Inferior parietal cortex (tissue), 1 donor: ENCODE measurements at regions not wholly inside any gene's neighbourhood (a gene's known extent, or its start where the extent isn't known, plus 50 kb on each side); places are given as distances from the start of the nearest gene placed in this dataset.
A peak's percentile ranks its signal among the peaks of the same experiment; 100 is the strongest.
"Not testable (repeated sequence)": the region's sequence is repeated elsewhere in the genome, so short reads cannot be mapped to it uniquely, and the experiment has no call there.

Source experiments
- DNase-seq: peaks from one replicate; pipeline ENCODE4 v3.0.0-alpha.2; 2016; ENCODE audit errors: extremely low spot score

DNA sequence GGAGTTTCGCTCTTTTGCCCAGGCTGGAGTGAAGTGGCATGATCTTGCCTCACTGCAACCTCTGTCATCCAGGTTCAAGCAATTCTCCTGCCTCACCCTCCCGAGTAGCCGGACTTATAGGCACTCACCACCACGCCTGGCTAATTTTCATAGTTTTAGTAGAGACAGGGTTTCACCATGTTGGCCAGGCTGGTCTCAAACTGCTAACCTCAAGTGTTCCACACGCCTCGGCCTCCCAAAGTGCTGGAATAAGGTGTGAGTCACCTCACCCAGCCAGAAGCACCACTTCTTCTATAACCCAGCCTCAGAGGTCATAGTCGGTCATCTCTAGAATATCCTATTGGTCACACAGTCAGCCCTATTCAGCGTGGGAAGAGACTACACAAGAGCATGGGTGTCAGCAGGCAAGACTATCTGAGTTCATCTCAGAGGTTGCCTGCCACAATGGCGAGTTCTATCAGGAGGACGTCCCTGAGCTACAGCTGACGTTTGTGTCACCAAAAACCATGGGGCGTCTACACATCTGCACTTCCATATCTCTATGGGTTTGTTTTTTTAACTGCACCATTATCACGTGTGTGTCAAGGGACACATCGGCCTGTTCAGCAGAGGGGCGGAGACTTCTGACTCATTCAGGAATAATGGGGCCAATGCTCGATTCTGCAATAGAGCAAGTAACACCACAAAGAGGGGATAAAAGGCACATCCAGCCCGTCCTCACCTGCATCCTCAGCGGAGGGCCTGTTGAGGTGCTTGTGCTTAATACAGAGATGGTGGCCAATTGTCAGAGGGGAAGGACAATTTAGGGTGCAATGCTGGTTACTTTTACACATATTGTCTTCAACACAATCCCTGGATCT, 256.3 kb upstream of the IRF2BP2 start:
- peak; percentile 72 for DNase-seq

DNA sequence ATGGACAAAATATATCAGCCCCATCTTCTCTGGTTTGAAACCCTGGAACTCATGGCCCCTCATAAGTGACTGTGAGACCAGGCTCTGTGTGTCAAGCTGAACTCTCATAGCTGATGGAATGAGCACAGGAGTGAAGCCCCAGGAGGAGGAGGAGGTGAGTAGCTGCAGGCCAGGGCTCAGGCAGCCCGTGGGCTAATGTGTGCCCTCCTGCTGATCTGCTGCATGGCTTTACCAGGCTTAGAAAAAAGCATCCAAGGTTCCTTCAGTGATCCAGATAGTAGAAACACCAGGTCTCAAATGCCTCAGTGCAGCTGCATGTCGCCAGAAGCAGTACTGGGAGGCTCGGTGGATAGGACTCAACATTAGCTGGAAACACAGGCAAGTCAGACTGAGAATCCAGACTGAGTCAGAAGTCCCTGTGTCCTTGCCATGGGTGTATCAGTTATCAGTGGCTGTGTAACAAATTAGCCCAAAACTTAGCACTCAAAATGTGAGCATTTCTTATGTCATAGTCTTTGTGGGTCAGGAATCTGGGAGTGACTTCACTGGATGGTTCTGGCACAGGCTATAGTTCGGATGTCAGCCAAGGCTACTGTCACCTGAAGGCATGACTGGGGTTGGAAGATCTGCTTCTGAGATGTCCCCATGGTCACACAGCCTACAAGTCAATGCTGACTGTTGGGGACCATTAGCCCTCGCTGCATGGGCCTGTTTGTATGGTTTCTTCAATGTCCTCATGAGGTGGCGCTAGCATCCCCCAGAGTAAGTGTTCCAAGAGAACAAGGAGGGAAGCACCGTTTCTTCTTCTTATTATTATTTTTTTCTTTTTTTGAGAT, 255.4 kb upstream of the IRF2BP2 start:
- no peak for DNase-seq

DNA sequence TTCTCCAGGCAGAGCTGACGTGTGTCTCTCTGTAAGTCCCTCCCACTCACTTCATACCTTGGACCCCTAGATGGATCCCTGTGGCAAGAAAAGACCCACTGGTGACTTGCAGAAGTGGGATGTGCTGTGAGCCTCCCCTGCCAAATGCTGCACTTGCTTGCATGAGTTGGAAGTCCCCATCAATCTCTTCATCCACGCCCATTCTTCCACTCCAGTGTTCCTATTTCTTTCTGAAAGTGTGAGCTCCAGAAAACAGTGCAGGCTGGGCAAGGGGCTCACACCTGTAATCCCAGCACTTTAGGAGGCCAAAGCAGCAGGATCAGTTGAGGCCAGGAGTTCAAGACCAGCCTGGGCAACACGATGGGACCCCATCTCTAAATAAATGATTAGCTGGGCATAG, 254.1 kb upstream of the IRF2BP2 start:
- DNase-seq = no peak

DNA sequence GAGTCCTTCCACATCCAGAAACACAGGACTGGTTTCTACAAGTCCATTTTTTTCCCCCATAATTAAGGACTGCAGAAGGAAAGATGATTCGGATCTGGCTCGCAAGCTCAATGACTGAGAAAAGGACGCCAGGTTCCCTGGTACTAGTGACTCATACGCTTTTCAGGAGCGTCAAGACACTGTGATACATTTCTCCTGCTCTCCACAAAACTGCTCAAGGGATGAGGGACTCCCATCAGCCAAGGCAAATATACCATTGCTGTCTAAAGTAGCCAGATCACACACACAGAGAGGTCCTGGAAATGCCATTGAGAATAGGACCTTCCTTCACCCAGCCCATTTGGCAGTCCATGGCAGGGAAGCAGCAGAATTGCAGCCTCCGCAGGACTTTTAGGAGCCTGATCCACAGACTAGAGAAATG, 253.6 kb upstream of the IRF2BP2 start:
- no peak for DNase-seq

DNA sequence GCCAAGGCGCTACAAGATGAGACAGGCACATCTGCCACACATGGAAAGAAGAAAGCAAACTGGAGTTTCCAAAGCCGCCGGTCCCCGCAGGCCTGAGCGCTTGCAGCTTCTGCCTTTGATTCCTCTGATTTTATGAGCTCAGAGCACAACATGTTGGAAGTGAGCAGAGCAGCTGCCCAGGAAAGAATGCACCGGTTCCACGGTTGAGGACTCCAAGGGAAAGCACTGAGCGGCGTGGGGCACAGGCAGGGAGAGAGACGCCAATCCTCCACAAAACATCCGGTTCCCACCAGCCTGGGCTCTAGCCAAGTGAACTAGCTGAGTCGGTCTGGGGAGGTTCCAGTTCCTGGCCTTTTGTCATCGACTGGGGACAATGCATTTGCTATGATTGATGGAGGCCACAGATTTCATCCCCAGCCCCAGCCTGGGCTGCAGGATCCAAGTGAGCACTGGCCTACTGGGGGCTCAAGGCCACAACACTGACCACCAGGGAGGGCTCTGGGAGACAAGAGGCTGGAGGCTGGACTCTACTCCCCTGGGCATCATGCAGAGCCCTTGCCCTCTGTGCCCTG, 253.1 kb upstream of the IRF2BP2 start:
- peak; percentile 64 for DNase-seq

DNA sequence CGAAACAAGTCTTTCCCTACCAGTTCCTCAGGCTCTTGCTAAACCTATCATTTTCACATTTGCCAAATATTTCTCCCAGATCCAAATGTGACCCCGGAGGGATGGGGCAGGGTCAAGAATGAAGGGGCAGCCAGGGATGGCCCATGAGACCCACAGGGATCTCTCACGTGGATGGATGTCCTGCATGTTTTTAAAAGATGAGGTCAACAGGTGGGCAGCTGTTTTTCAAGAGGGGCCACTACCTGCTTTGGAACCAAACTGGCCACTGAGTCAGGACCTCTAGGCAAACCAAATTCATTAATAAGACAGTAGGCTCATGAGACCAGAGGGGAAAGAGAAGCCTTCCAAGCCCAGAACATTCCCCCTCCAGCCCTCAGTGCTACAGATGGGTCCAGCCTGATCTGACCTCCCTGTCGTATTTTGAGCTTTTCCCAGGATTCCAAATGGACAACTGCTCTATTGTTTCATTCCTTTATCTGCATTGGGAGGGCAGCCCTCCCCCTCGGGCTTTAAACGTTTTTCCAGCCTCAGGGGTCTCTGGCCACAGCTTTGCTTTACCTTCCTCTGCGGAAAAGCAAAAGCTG, 252.5 kb upstream of the IRF2BP2 start:
- DNase-seq = no peak

DNA sequence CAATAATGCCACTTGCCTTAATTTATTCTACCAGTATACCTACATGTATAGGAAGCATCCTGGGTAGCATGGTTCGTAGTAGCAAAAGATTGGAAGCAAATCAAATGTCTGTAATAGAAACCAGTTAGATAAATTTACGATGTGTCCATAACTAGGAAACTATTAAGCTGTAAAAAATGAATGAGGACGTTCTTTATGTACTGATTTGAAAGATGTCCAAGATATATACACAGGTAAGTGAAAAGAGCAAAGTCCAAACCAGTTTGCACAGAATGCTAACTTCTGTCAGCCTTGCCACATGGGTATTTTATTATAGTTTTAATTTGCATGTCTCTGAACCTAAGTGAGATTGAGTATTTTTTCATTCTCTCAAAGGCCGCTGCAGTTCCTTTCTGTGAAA, 251.8 kb upstream of the IRF2BP2 start:
- DNase-seq = no peak

DNA sequence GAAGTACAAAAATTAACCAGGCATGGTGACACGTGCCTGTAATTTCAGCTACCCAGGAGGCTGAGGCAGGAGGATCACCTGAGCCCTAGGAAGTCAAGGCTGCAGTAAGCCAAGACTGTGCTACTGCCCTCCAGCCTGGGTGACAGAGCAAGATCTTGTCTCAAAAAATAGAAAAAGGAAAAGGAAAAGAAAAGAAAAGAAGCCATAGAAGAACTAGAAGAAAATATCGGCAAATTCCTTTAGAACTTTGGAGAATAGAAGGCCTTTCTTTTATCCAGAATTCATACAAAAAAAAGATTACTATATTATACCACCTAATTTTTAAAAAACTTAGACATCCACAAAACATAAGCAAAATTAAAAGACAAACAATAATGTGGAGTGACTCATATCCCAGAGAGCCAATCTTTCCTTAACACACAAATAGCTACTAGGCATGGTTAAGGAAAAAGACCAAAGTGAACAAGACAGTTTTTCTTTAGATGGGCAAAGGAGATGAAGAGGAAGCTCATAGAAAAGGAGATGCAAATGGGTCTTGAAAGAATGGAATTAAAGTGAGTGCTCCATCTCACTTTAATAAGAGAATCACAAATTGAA, 251.1 kb upstream of the IRF2BP2 start:
- no peak for DNase-seq

DNA sequence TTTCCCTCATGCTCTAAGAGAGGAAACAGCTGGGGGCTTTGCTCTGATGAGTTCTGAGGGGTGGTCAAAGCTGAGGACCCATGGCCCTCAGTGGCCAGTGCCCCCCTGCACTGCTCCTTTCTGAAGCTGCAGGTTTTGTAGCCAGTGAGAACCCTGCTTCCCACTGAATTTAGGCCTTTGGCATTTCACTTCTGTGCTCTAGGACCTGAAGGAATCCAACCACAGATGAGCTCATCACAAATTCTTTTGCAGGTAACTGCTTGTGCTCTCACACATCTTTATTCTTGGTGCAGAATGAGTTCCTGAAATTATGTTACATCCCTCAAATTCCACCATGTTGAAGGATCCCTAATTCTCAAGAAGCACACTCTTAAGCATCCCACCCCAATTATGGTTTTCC, 248.7 kb upstream of the IRF2BP2 start:
- no peak for DNase-seq

DNA sequence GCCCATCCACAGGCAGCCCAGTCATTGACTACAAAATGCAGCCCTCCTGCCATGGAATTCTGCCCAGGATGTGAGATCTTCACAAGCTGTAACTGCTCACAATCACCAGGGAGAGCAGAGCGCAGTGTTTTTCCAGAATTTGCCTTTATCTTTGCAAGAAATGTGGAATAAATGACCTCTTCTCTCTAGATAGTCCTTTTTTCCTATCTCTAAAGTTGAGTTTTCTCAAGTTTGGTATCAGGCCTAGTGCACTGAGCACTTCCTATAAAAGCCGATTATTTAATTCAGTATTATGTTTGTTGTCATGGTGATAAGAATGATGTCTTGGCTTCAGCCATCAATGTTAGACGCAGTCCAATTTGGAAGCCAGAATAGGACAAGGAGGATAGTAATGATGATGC, 246.9 kb upstream of the IRF2BP2 start:
- no peak for DNase-seq

DNA sequence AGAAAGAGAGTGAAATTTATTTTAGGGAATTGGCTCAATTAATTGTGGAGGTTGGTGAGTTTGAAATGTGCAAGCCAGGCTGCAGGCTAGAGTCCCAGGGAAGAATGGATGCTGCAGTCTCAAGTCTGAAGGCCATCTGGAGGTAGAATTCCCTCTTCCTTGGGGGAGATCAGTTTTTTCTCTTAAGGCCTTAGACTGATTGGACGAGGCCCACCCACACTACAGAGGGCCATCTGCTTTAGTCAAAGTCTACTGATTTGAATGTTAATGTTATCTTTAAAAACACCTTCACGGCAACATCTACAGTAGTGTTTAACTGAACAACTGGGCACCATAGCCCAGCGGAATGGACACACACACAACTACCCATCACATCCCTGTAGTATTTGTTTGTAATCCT, 245.9 kb upstream of the IRF2BP2 start:
- no peak for DNase-seq

DNA sequence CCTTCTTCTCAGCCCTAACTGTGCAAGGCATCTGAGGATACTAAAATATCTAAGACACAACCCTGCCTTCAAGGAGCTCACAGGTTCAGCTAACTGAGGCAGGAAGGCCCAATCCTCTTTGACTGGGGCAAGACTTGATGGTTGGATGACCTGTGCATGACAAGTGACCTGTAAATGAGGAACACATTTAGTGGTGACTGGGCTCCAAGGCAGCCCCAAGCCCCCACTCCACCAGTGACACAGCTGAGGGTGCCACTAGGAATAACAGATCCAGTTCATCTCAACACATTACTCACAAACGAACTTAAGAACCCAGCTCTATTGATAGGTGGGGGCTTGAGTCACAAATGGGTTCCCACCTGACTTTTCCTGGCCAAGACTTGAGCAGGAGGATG, 244.7 kb upstream of the IRF2BP2 start:
- DNase-seq = no peak

DNA sequence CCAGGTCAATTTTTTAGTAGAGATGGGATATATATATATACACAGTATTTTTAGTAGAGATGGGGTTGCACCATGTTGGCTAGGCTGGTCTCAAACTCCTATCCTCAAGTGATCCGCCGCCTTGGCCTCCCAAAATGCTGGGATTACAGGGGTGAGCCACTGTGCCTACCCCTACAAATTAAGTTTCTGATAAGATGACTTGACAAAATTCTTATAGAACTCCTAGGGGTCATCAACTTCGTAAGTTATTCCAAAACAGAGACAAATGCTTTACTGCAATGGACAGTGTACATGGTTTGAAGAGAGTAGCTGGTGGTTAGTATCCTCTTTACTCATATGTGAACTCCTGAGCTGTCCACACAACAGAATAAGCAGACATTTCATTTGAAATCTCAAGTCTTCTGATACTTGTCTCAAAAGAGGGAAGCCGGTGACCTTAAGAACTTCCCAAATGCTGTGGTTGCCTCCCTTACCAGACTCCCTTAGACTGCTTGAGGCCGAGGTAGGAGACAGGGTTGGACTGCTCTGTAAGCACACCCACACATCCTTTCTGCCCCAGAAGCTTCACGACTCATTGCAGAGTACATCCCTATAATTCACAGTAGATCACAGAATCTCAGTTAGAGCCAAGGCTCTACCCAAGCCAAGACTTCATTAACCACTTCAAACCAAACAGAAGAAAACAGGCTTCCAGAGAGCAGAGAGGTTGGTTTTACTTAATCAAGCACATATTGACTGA, 244.1 kb upstream of the IRF2BP2 start:
- DNase-seq = no peak

DNA sequence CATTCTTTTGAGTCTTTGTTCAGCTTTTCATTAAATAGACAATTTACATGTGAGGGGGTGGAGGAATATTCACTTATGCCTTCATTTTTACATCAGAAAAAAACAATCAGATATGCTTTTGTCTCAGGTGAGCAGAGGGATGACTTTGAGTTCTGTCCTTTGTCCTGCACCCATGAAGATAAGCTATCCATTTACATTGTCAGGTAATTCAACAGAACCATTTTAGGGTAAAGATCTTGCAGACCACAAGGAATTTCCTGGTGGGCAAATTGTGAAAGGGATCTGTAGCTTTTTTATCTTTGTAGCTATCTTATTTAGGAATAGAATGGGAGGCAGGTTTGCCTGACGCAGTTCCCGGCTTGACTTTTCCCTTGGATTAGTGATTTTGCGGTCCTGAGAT, 242.7 kb upstream of the IRF2BP2 start:
- no peak for DNase-seq

DNA sequence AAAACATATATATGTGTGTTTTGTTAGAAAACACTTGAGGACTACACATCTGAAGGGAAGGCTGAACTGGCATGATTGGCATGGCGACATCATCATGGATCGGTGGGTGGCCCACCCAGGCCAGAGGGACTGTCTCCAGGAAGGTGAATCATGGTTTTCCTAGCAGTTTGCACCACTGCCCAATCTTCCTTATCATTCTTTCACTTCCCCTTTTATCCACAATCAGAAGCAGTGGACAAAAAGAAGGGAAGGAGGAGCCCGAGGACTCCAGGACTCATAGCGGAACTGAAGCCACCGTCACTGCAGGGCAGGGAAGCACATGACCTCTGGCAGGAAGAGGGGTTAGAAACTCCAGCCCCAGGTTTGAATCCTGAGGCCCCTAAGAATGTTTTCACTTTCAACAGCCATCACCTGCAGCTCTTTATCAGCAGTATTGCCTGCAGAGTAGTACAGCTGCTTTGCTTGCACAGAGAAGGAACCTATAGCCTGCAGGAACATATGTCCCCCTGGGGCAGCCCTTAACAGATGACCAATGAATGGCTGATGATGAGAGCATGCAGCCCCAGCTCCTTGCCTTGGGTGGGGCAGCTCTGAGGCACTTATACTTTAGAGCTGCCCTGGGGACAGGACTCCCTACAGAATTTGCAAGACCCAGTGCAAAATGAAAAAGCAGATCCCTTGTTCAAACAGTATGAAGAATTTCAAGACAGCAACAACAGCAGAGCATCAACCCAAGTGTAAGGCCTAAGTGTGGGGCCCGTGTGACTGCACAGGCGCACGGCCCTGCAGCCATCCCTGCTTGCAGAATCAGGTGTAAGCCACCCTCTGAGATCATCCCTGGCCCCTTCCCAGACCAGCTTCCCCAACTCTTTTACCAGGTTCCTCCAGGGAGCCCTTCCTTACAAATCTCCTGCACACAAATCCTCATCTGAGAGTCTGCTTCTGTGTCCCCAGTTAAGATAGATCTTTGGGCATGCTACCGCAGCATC, 241.8 kb upstream of the IRF2BP2 start:
- no peak for DNase-seq

DNA sequence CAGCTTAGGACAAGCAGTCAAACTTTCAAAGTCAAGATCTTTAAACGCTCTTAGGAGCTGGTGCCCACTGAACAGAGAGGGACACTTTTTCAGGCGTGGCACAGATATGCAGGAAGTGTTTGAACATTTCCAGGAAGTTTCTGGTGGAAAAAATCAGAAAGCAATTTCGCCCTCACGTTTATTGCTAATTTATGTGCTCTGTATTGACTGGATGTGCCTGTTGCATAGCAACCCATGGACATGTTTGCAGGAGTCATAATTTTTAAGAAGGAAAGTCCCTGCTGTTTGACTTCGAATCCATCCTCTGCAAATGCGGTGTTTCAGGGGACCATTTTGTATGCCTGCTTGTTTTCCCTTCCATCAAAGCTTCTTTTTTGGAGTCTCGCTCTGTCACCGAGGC, 239.9 kb upstream of the IRF2BP2 start:
- no peak for DNase-seq

DNA sequence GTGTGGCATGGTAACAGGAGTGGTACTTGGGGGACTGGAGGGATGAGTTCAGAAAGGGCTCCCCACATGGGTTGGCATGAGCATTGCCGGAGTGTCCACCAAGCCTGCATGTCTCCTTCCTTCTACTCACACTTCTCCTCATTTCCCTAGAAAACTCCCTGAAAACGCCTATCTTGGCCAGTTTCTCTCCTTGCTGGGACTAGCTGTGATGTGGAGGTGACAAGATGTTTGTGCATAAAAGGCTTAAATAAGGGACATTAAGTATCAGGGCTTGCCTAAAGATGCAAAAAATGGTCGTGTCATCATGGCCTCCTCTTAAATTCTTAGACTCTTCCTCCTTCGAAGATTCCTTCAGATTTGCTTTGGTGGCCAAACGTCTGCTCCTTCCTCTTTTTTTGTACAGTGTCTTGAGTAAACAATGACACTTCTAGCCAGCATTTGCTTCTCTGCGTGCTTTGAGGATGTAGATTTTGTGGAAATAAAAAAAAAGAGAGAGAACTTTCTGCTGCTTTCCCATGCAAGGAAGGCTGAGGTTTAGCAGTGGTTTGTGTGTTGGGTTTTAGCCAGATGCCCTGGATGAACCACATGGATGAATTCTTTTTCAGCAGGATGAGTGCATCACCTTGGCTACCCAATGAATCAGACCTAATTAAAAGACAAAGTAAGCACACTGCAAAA, 239.1 kb upstream of the IRF2BP2 start:
- DNase-seq = no peak

DNA sequence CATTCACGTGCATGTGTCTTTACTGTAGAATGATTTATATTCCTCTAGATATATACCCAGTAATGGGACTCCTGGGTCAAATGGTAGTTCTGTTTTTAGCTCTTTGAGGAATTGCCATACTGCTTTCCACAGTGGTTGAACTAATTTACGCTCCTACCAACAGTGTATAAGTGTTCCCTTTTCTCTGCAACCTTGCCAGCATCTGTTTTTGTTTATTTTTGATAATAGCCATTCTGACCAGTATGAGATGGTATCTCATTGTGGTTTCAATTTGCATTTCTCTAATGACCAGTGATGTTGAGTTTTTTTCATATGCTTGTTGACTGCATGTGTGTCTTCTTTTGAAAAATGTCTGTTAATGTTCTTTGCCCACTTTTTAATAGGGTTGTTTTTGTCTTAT, 236.8 kb upstream of the IRF2BP2 start:
- DNase-seq = not testable (repeated sequence)

DNA sequence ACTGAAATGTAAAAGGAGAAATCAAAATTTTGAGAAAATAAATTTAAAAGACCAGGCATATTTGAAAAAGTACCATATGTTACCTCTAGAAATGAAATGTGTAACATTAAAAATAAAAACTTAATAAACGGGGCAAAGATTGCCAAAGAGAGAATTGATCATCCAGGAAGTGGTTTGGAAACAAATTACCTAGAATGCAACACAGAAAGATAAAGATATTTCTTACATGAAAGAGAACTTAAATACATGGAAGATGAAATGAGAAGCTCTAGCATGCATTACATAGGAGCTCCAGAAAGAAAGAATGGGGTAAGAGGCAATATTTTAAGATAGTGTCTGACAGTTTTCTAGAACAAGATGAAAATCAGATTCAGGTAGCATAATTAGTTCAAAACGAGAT, 235.9 kb upstream of the IRF2BP2 start:
- DNase-seq = no peak
